ENCODE measurements at regions not wholly inside any gene's neighbourhood (a gene's known extent, or its start where the extent isn't known, plus 50 kb on each side); places are given as distances from the start of the nearest gene placed in this dataset.

- Histone ChIP-seq H3K4me3 (ENCODE audit: low read length) (no peak overlapping the region), H3K9me3 (ENCODE audit: control insufficient read depth, low read length) (no peaks in the 10 kb centered on the region), H3K4me1 (ENCODE audit: control insufficient read depth, insufficient read depth, low read length) (no peaks in the 10 kb centered on the region), H3K9ac (ENCODE audit: extremely low read depth, low read length, poor library complexity, severe bottlenecking) (no peak overlapping the region), H3K27ac (ENCODE audit: low read depth, low read length) (no peak overlapping the region), H3K36me3 (ENCODE audit: control insufficient read depth, insufficient read depth, low read length) (no peaks in the 10 kb centered on the region), H3K27me3 (ENCODE audit: control insufficient read depth, insufficient read depth, low read length, poor library complexity, severe bottlenecking) (peaks cover 56% of the 10 kb centered on the region)
- Mint-ChIP-seq H3K27me3 (ENCODE audit: insufficient read depth) (peaks cover 18% of the 10 kb centered on the region), H3K27ac (no peak overlapping the region), H3K4me3 (no peak overlapping the region), H3K4me1 (peaks cover 24% of the 10 kb centered on the region), H3K9me3 (no peaks in the 10 kb centered on the region), H3K36me3 (ENCODE audit: low read depth) (no peaks in the 10 kb centered on the region)
- WGBS, 2 experiments (ENCODE audit: insufficient coverage in 1 of 2, insufficient read length in 1 of 2): 88 to 93% methylated on average over 6 of the region's 6 CpGs
- no peak for TF ChIP-seq CTCF (conservative IDR thresholded peaks at IDR 0.05)
- DNase-seq: no peak
Measured at GRCh38 chr9:20031836-20032235, 243.0 kb upstream of the SLC24A2 start.

- DNase-seq: no peak
- 86% methylated on average over 2 of the region's 2 CpGs; no CpG with 5 or more reads in 1 of the 2 experiments for WGBS, 2 experiments (ENCODE audit: insufficient coverage in 1 of 2, insufficient read length in 1 of 2)
- H3K4me1 Mint-ChIP-seq: peaks cover 24% of the 10 kb centered on the region
- no peaks in the 10 kb centered on the region for H3K36me3 ChIP-seq (ENCODE audit: control insufficient read depth, insufficient read depth, low read length)
- H3K4me3 ChIP-seq (ENCODE audit: low read length): no peak overlapping the region
- TF ChIP-seq CTCF (conservative IDR thresholded peaks at IDR 0.05): no peak
- H3K27ac Mint-ChIP-seq: no peak overlapping the region
- H3K27me3 Mint-ChIP-seq (ENCODE audit: insufficient read depth): peaks cover 27% of the 10 kb centered on the region
- no peaks in the 10 kb centered on the region for H3K4me1 ChIP-seq (ENCODE audit: control insufficient read depth, insufficient read depth, low read length)
- no peak overlapping the region for H3K4me3 Mint-ChIP-seq
- peaks cover 66% of the 10 kb centered on the region for H3K27me3 ChIP-seq (ENCODE audit: control insufficient read depth, insufficient read depth, low read length, poor library complexity, severe bottlenecking)
- H3K27ac ChIP-seq (ENCODE audit: low read depth, low read length): no peak overlapping the region
- no peak overlapping the region for H3K9ac ChIP-seq (ENCODE audit: extremely low read depth, low read length, poor library complexity, severe bottlenecking)
- H3K9me3 Mint-ChIP-seq: no peaks in the 10 kb centered on the region
- no peaks in the 10 kb centered on the region for H3K36me3 Mint-ChIP-seq (ENCODE audit: low read depth)
- no peaks in the 10 kb centered on the region for H3K9me3 ChIP-seq (ENCODE audit: control insufficient read depth, low read length)
Measured at GRCh38 chr9:20030671-20031070, 241.8 kb upstream of the SLC24A2 start.

- 89 to 100% methylated on average over 3 to 4 of the region's 4 CpGs for WGBS, 2 experiments (ENCODE audit: insufficient coverage in 1 of 2, insufficient read length in 1 of 2)
- H3K4me1 Mint-ChIP-seq: peaks cover 26% of the 10 kb centered on the region
- Histone ChIP-seq H3K4me3 (ENCODE audit: low read length) (no peak overlapping the region), H3K9ac (ENCODE audit: extremely low read depth, low read length, poor library complexity, severe bottlenecking) (no peak overlapping the region), H3K27ac (ENCODE audit: low read depth, low read length) (no peak overlapping the region), H3K36me3 (ENCODE audit: control insufficient read depth, insufficient read depth, low read length) (no peaks in the 10 kb centered on the region), H3K27me3 (ENCODE audit: control insufficient read depth, insufficient read depth, low read length, poor library complexity, severe bottlenecking) (peaks cover 68% of the 10 kb centered on the region), H3K9me3 (ENCODE audit: control insufficient read depth, low read length) (no peaks in the 10 kb centered on the region), H3K4me1 (ENCODE audit: control insufficient read depth, insufficient read depth, low read length) (no peaks in the 10 kb centered on the region)
- no peaks in the 10 kb centered on the region for H3K36me3 Mint-ChIP-seq (ENCODE audit: low read depth)
- TF ChIP-seq CTCF (conservative IDR thresholded peaks at IDR 0.05): no peak
- H3K27ac Mint-ChIP-seq: no peak overlapping the region
- peaks cover 30% of the 10 kb centered on the region for H3K27me3 Mint-ChIP-seq (ENCODE audit: insufficient read depth)
- no peak for DNase-seq
- no peak overlapping the region for H3K4me3 Mint-ChIP-seq
- H3K9me3 Mint-ChIP-seq: no peaks in the 10 kb centered on the region
Measured at GRCh38 chr9:20030221-20030620, 241.4 kb upstream of the SLC24A2 start.

Measured in endodermal cell (in vitro differentiated cells).